Activated CD4-positive, alpha-beta T cell treated with anti-CD3 and anti-CD28 coated beads, Interleukin-2, amount 50 U/mL, for 4 hours (primary cell): ENCODE measurements at regions not wholly inside any gene's neighbourhood (a gene's known extent, or its start where the extent isn't known, plus 50 kb on each side); places are given as distances from the start of the nearest gene placed in this dataset.

Experiments used
- DNase-seq, 2 experiments: peaks; one replicate each; pipeline ENCODE4 v3.0.0-alpha.2; 2020

DNA sequence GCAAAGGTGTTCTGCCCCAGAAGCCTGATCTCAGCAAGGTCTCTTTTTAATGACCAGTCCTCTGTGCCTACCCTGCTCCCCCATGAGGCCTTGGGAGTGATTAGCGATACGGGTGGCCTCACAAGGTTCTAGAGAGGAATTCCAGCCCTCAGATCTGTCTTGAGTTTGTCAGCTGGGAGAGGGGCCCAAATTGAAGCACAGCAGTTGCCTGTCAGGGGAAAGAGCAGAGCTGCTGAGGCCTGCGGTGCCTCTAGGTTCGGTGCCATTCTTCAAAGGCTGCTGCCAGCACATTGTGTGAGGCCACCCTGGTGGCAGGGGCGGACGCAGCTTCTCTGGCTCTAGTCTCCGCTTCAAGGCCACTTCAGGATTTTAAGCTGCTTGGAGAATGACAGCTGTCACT lies 85.7 kb upstream of the GRIA1 start:
- no peak for DNase-seq

DNA sequence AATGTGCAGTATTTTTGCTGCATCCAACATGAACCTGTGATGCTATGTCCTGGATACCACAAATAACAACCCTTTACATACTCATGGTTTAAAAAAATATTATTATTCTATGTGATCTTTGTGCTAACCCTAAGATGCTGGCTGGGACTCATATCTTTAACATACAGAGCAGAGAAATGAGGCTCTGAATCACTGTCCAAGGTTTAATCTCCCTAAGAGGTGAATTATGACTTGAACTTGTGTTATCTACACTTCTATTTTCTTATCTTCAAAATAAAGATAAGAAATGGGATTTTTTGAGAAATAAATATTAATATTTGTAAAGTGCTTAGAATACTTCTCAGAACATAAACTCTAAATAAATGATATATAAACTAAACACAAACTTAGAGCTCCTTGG lies 68.8 kb upstream of the GRIA1 start:
- DNase-seq: no peak

DNA sequence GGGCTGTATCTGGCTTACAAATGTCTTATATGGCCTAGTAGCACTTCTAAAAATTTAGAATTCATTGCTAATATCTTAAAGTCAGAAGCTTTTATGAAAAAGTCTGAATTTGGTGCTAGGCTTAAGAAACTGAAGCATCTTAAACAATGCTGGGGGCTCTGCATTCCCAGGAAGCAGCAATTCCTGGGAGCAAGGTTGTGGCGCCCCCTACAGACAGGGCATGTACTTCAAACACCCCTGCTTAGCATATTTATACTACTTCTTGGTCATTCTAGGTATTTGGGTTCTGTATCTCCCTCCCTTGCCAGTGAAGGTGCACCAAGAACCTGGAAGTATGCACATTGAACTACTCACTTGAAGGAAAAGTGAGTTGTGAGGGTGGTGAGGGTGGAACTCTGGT lies 64.6 kb upstream of the GRIA1 start:
- no peak for DNase-seq

DNA sequence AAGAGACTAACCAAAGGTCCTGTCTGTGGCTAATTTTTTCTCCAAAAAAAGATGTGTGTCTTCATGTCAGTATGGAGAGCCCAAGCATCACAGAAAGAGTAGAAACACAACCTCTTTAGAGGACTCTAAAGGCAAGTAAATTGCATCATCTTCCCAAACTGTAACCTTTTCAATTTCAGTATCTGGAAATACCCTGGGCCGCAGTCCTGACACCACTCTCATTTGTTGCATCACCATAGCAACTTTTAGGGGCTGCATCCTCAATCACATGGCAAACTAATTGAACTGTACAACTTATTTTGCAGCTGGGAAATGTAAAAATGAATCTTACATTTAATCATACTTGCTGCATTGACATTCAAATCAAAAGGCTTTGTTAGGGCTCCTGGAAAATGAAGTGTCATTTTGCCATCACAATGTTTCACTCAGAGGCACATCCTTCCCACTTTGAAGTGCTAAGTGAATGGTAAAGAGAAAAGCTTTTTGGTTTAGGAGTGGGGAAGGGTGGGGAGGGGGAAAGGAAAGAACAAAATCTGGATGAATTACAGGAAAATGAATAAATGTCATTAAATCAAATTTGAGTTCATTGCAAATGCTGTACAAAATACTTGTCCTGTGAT lies 60.6 kb upstream of the GRIA1 start:
- DNase-seq: no peak

DNA sequence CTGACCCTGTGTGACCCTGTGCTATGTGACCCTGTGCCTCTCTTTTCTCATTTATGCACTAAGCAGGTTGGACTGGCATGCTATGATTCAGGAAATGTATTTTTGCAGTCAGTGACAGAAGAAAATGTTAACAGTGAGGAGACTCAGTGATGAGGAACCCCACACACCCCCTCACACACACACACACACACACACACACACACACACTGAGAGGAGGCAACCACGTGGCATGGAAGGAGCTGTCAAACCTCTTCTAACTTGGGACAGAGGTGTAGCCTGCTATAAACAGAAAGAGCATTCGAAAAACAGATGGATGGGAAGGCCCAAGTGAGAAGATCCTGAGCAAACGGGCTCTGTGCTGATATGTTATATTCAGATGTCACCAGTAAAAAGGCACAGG lies 57.9 kb upstream of the GRIA1 start:
- DNase-seq: no peak

DNA sequence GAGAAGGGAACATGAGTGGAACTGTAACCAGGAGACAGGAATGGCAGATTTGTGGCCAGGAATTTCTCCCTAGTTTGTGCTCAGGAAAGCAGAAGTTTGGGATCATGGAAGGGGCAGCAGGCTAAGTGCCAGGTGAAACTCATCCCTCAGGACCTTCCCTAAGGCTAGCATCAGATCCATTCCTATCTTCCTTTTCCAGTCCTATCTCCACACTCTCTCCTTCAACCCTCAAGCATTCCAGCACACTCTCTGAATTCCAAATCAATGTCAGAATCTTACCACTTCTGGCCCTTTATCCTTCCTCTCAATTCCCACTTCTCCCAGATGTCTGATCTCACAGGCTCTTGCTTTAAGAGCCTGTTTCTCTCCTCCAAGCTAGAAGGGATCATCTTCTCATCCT lies 53.2 kb upstream of the GRIA1 start:
- no peak for DNase-seq

DNA sequence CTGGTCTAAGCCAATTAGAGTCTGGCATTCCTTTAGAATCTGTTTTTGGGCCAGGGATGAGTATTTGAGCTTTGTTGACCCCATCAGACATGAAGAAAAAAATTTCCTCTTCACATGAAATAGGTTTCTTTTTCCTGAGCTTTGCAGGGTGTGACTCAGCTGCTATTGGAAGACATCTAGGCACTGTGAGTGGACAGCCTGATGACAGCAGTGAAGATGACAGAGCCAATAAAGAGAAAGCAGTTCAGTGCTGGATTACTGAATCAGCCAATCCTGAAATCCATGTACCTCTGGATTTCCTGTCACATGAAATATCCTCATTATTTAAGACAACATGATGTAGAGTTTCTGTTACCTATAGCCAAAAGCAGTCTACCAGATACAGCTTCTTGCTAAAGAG lies 51.3 kb upstream of the GRIA1 start:
- no peak for DNase-seq
